ENCODE measurements at regions not wholly inside any gene's neighbourhood (a gene's known extent, or its start where the extent isn't known, plus 50 kb on each side); places are given as distances from the start of the nearest gene placed in this dataset.

GRCh38 chr4:147078875-147079658, 133.4 kb upstream of the TTC29 start:
- no peak overlapping the region for H3K27ac ChIP-seq
- TF ChIP-seq CTCF (conservative IDR thresholded peaks at IDR 0.05) (no peak), ZFX (IDR thresholded peaks at IDR 0.05) (no peak)

GRCh38 chr4:147084861-147085260, 139.2 kb upstream of the TTC29 start:
- TF ChIP-seq ZFX (IDR thresholded peaks at IDR 0.05), result no peak
- peak overlapping the region; percentile 23; the same call in 1 of the 2 replicates for H3K27ac ChIP-seq

- TF ChIP-seq CTCF (conservative IDR thresholded peaks at IDR 0.05), result no peak
- H3K27ac ChIP-seq, result no peak overlapping the region
Measured at GRCh38 chr4:147085781-147086180, 140.1 kb upstream of the TTC29 start.

- no peak for TF ChIP-seq CTCF (conservative IDR thresholded peaks at IDR 0.05)
- TF ChIP-seq ZFX (IDR thresholded peaks at IDR 0.05), result no peak
- H3K27ac ChIP-seq, result no peak overlapping the region; the same call in 1 of the 2 replicates
Measured at GRCh38 chr4:147088146-147088545, 142.5 kb upstream of the TTC29 start.

GRCh38 chr4:147090486-147090885, 144.8 kb upstream of the TTC29 start:
- H3K27ac ChIP-seq, result peak overlapping the region; percentile 48
- no peak for TF ChIP-seq CTCF (conservative IDR thresholded peaks at IDR 0.05)
- TF ChIP-seq ZFX (IDR thresholded peaks at IDR 0.05), result no peak

GRCh38 chr4:147093206-147093605, 147.5 kb upstream of the TTC29 start:
- TF ChIP-seq CTCF (conservative IDR thresholded peaks at IDR 0.05) (no peak), ZFX (IDR thresholded peaks at IDR 0.05) (no peak)
- H3K27ac ChIP-seq, result no peak overlapping the region

- TF ChIP-seq ZFX (IDR thresholded peaks at IDR 0.05), result no peak
- TF ChIP-seq CTCF (conservative IDR thresholded peaks at IDR 0.05), result peak; percentile 83
- no peak overlapping the region for H3K27ac ChIP-seq
Measured at GRCh38 chr4:147094238-147094637, 148.6 kb upstream of the TTC29 start.
